Omental fat pad (tissue), 3 donors: ENCODE measurements at regions not wholly inside any gene's neighbourhood (a gene's known extent, or its start where the extent isn't known, plus 50 kb on each side); places are given as distances from the start of the nearest gene placed in this dataset.

Source experiments
- ATAC-seq: fragments of 150-250 bp; one replicate; pipeline ENCODE4 v1.9.1; 2016; ENCODE audit warnings: mild to moderate bottlenecking, moderate library complexity; ENCODE audit not compliant: low FRiP score
- DNase-seq: peaks from one replicate; pipeline ENCODE4 v3.0.0-alpha.2; 2019; ENCODE audit warnings: low spot score
- TF ChIP-seq, protein P1 (sequence below), 3 donors: fragments of 450-650 bp; IDR thresholded peaks; one replicate each; pipeline ENCODE4 v1.5.1; 2016 to 2017; ENCODE audit warnings: antibody characterized with exemption in 3 of 3, mild to moderate bottlenecking in 3 of 3, moderate library complexity in 2 of 3

- no peak for ATAC-seq
These were observed 96.5 kb downstream of the RTP4 start for GRCh38 chr3:187464682-187465081.

DNA sequence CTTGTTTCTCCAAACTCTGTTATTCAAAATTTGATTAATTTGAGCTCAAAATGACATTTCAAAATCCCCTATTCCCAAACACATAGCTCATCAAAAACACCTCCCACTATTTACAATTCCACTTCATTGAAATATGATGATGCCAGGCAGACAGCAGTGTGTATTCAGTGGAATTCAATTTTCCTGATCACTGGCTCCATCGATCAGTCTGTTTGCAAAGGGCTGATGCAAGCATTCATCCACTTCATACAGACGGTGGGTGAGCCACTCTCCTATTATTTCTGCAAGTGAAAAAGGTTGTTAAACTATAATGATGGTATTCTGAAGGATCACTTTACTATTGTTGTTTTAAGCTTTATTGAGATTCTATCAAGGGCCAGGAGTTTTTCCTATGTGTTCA is 90.7 kb downstream of the RTP4 start:
- TF ChIP-seq, protein P1, sequence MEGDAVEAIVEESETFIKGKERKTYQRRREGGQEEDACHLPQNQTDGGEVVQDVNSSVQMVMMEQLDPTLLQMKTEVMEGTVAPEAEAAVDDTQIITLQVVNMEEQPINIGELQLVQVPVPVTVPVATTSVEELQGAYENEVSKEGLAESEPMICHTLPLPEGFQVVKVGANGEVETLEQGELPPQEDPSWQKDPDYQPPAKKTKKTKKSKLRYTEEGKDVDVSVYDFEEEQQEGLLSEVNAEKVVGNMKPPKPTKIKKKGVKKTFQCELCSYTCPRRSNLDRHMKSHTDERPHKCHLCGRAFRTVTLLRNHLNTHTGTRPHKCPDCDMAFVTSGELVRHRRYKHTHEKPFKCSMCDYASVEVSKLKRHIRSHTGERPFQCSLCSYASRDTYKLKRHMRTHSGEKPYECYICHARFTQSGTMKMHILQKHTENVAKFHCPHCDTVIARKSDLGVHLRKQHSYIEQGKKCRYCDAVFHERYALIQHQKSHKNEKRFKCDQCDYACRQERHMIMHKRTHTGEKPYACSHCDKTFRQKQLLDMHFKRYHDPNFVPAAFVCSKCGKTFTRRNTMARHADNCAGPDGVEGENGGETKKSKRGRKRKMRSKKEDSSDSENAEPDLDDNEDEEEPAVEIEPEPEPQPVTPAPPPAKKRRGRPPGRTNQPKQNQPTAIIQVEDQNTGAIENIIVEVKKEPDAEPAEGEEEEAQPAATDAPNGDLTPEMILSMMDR (IDR thresholded peaks at IDR 0.05), result no peak
- ATAC-seq, result no peak

More at GRCh38 chr3:187464682-187465081, 96.5 kb downstream of the RTP4 start:
- DNase-seq, result no peak
- TF ChIP-seq, protein P1 (IDR thresholded peaks at IDR 0.05), result no peak

GRCh38 chr3:187458383-187458782 is 90.2 kb downstream of the RTP4 start:
- ATAC-seq, result no peak
- no peak for DNase-seq
- TF ChIP-seq, protein P1 (IDR thresholded peaks at IDR 0.05), result no peak

More for the DNA sequence above, 90.7 kb downstream of the RTP4 start:
- no peak for DNase-seq

GRCh38 chr3:187456250-187456649 is 88.1 kb downstream of the RTP4 start:
- TF ChIP-seq, protein P1 (IDR thresholded peaks at IDR 0.05), result no peak
- DNase-seq (no peak), ATAC-seq (no peak)

GRCh38 chr3:187454085-187454815 is 86.1 kb downstream of the RTP4 start:
- ATAC-seq, result no peak
- DNase-seq, result no peak

DNA sequence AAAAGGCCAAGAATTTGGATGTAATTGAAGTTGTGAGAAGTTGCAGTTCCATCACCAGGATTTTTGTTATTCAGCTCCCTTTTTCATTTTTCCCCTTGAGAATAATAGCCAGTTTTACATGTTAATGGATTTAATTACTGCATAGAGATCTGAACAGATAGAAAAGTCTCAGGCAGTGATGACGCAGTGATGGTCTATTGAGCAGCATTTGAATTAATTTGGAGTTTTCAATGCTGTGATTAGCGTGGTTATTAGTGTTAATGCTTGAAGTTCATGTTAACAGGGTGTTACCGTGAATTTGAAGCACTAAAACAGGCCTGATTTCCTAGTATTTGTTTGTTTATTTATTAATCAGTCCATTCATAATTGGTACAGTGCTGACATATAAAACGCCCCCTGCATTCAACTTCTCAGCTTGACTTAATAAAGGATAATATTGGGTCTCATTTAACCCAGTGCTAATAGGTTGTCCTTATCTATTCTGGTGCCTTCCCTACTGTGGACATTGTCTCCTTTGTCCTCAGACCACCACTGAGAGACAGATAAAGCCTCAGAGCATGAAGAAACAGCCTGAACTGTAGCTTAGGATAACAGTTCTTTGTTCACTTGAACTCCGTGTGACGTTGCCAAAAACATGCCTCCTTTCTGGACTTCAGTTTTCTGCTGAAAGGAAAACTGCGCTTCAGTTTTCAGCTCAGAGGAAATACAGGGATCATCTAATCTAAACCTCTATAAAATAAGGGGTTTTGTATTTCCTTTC is 82.4 kb downstream of the RTP4 start:
- TF ChIP-seq, protein P1 (IDR thresholded peaks at IDR 0.05), result no peak
- ATAC-seq (no peak), DNase-seq (no peak)

More at GRCh38 chr3:187454085-187454815, 86.1 kb downstream of the RTP4 start:
- TF ChIP-seq, protein P1 (IDR thresholded peaks at IDR 0.05), result no peak
